HG03280 (cell line): ENCODE measurements at regions not wholly inside any gene's neighbourhood (a gene's known extent, or its start where the extent isn't known, plus 50 kb on each side); places are given as distances from the start of the nearest gene placed in this dataset.
"Not testable (repeated sequence)": the region's sequence is repeated elsewhere in the genome, so short reads cannot be mapped to it uniquely, and the experiment has no call there.

ENCODE experiments used
- ATAC-seq: cut with Tn5 transposase; IDR thresholded peaks from one replicate; pipeline ENCODE4 v1.9.1; 2021; ENCODE audit warnings: mild to moderate bottlenecking, moderate library complexity; ENCODE audit not compliant: unreplicated experiment

DNA sequence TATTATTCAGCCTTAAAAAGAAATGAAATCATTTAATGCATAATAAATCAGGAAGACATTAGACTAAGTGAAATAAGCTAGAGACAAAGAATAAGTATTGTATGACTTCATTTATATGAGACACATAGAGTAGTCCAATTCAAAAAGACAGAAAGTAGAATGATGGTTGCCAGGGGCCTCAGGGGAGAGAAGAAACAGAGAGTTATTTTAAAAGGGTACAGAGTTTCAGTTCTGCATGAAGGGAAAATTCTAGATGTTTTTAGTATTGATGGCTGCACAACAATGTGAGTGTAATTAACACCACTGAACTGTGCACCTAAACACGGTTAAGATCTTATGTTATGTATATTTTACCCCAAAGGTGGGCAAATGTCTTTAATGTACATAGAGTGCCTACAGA, 1407.9 kb upstream of the MAP3K7 start:
- ATAC-seq, result no peak

- no peak for ATAC-seq
Observed at GRCh38 chr6:91982559-91982958, 1395.7 kb upstream of the MAP3K7 start.

- no peak for ATAC-seq
Observed at GRCh38 chr6:91976797-91977196, 1389.9 kb upstream of the MAP3K7 start.

DNA sequence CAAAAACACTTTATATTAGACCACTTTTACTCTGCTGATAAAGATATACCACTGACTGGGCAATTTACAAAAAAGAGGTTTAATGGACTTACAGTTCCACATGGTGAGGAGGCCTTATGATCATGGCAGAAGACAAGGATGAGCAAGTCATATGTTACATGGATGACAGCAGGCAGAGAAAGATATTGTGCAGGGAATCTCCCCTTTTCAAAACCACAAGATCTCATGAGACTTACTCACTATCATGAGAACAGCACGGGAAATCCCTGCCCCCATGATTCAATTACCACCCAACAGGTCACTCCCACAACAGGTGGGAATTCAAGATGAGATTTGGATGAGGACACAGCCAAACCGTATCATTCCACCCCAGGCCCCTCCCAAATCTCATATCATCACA, 1383.8 kb upstream of the MAP3K7 start:
- ATAC-seq, result no peak

DNA sequence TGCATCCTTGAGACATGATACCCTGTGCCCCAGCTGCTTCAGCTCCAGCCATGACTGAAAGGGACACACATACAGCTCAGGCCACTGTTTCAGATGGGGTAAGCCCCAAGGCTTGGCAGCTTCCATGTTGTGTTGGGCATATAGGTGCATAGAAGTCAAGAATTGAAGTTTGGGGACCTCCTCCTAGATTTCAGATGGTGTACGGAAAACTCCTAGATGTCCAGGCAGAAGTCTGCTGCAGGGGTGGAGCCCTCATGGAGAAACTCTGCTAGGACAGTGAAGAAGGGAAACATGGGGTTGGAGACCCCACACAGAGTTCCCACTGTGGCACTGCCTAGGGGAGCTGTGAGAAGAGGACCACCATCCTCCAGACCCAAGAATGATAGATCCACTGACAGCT, 1379.0 kb upstream of the MAP3K7 start:
- ATAC-seq, result no peak

GRCh38 chr6:91961671-91962070, 1374.8 kb upstream of the MAP3K7 start:
- no peak for ATAC-seq

- ATAC-seq, result no peak
Observed at GRCh38 chr6:91961236-91961635, 1374.4 kb upstream of the MAP3K7 start.

DNA sequence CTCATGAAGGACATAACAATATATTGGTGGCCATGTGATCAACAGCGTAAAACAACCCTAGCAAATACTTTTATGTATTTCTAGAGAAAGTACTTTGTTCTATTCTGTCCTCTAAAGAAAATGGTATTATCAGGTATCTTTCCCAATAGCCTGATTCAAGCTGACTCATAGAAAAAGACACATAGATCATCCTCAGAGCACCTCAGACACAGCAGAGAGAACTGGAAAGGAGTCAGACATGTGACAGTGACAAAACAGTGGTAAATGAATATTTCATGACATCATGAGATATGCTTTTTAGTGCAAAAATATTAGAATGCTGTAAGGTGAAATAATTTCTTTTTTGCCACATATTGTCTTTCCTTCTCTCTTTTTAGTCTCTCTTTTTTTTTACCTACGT, 1355.0 kb upstream of the MAP3K7 start:
- ATAC-seq, result no peak

GRCh38 chr6:91940801-91941200, 1353.9 kb upstream of the MAP3K7 start:
- no peak for ATAC-seq

GRCh38 chr6:91926827-91927226, 1340.0 kb upstream of the MAP3K7 start:
- ATAC-seq, result no peak

GRCh38 chr6:91926361-91926760, 1339.5 kb upstream of the MAP3K7 start:
- no peak for ATAC-seq

- no peak for ATAC-seq
Observed at GRCh38 chr6:91911945-91912344, 1325.1 kb upstream of the MAP3K7 start.

- no peak for ATAC-seq
Observed at GRCh38 chr6:91904586-91905164, 1317.8 kb upstream of the MAP3K7 start.

DNA sequence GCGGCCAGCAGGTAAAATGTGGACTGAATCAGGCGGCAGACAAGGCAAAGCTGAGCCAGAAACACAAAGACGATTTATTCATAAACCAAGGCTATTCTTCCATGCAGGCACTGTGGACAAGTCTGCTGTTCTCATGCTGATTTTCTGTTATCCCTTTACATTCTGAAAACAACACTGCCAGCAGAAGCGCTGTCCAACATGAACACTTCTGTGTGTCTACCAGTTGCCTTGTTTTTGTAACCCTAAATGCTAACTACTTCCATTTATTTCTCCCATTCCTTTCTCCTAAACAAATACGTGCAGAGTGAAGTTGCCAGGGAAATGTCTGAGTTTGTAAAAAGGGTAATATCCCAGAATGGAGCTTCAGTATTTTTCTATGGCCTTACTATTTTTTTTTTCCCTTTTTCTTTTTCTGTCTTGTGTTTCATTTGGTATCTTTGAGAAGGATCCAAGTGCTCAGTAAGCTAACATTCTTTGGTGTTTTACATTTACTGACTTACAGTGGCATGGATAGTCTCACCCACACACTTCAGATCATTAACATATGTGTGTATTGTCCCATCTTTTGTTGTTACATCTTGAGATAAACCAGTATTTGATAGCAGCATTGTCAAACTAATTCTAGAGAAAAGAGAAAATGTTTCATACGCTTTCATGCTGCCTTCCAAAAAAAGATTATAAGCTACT, 1308.9 kb upstream of the MAP3K7 start:
- ATAC-seq, result no peak

DNA sequence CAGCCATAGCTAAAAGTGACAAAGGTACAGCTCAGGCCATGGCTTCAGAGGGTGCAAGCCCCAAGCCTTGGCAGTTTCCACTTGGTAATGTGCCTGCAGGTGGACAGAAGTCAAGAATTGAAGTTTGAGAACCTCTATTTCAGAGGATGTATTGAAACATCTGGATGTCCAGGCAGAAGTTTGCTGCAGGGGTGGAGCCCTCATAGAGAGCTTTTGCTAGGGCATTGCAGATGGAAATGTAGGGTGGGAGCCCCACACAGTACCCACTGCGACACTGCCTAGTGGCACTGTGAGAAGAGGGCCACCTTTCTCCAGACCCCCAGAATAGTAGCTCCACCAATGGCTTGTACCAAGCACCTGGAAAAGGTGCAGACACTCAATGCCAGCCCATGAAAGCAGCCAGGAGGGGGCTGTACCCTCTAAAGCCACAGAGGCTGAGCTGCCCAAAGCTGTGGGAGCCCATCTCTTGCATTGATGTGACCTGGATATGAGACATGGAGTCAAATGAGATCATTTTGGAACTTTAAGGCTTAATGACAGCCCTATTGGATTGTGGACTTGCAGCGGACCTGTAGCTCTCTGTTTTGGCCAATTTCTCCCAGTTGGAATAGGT, 1299.4 kb upstream of the MAP3K7 start:
- no peak for ATAC-seq

- ATAC-seq, result not testable (repeated sequence)
Observed at GRCh38 chr6:91881791-91882190, 1294.9 kb upstream of the MAP3K7 start.

DNA sequence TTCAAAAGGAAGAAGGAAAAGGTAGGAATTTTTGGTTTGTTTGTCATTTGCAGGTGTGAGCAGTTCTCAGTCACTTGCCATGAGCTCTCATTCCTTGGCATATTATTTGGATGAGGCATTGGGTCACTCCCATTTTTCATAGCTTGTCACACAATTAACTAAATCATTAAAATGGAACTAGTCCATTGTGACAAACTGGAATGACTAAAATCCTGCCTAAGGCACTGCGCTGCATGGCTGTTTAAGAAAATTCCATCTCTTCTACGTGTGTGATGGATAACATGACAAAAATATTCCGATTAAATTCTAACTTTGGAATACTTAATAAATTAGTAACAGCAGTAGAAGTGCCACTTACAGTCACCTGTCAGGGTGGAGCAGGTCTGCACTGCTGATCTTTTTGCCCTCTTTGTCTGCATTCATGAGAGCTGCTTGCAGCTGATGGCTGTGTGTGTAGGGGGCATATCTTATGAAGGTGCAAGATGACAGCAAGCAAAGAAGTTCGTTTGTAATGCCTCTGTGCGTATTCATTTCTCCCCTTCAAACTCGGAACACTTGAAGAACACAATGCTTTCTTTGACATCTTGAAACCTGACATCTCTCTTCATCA, 1292.6 kb upstream of the MAP3K7 start:
- no peak for ATAC-seq

DNA sequence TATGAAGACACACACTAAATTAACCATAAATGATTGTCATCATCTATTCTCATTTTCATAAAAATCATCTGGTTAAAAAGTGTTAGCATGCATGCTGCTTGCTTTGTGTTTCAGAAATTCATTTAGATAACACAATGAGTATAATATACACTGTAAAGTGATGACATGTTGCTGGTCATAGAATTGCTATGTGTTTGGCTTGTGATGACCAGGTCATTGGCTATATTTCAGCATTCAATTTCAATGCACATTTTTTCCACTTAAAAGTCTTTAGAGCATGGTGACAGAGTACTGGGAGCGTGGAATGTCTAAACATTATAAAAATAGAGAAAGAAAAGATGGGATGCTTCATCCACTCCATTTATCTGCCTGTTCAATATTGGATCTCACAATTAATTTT, 1291.1 kb upstream of the MAP3K7 start:
- no peak for ATAC-seq

DNA sequence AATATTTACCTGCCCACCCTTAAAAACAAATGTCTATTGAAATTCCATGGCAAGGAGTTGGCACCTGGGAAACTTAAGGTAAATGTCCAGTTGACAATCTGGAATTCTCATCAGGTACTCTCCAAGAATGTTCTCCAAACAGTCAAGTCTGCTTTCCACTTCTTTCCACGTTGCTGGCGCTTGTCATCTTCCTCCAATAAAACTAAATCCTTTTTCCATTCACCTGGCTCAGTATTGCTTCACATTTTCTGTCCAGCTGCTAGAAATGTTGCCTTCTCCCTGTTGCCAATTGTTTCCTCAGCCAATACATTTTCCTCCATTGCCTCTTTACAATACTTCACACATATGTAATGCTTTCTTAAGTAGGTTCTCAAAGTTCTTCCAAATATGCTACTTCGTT, 1288.1 kb upstream of the MAP3K7 start:
- no peak for ATAC-seq

DNA sequence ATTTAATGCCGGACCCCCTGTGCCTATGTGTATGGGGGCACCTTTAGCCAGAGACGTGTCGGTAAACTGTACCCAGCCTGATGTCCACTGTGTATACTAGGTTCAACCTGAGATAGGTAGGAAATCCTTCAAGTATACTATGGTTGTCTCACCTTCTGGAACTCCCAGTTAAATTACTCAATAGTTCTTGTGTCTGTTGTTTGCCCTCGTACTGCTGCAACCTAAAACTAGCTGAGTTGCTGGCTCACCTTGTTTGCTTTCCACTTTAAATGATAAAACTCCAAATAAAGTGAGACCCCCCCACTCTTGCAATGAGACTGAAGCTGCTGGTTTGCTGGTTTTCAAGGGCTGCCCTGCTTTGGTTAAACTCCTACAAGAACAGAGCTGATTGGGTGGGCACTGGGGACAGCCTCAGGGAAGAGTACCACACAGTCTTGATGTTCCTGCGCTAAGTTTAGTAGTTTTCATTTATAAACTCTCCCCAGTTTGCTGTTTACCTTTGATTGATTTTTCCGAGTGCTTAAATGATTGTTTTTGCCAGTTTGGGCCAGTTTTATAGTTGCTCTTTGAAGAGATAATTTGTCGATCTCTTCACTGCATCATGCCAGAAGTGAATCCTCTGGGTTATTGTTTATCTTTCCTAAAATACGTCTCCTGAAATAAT, 1281.8 kb upstream of the MAP3K7 start:
- ATAC-seq, result no peak

DNA sequence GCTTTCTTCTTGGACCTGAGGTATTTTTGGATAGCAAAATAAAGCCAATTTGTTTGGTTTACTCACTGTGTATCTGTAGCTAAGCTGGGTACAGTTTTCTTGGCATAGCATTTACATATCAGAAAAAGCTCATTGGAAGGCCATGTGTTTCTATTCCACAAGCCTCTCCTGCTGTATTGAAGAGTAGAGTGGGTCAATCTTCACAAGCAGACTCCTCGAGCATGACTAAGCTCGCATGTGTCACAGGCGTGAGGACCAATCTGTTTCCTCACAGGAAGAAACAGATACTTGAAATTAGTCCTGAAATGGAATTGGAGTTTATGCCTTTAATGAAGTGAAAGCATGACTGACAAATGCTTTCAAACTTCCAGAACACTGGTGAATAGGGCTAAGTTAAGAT, 1279.0 kb upstream of the MAP3K7 start:
- ATAC-seq, result no peak

- no peak for ATAC-seq
Observed at GRCh38 chr6:91864911-91865310, 1278.0 kb upstream of the MAP3K7 start.
